HG02870 (cell line): ENCODE measurements at regions not wholly inside any gene's neighbourhood (a gene's known extent, or its start where the extent isn't known, plus 50 kb on each side); places are given as distances from the start of the nearest gene placed in this dataset.
"Not testable (repeated sequence)": the region's sequence is repeated elsewhere in the genome, so short reads cannot be mapped to it uniquely, and the experiment has no call there.

Experiments
- ATAC-seq: cut with Tn5 transposase; IDR thresholded peaks from one replicate; pipeline ENCODE4 v1.9.1; 2021; ENCODE audit warnings: mild to moderate bottlenecking, moderate library complexity; ENCODE audit not compliant: unreplicated experiment

- no peak for ATAC-seq
Observed at GRCh38 chr10:52533986-52534385, 219.9 kb downstream of the DKK1 start.

GRCh38 chr10:52539463-52539862, 225.4 kb downstream of the DKK1 start:
- no peak for ATAC-seq

GRCh38 chr10:52540479-52540984, 226.5 kb downstream of the DKK1 start:
- no peak for ATAC-seq

- no peak for ATAC-seq
Observed at GRCh38 chr10:52541006-52541473, 227.0 kb downstream of the DKK1 start.

- ATAC-seq: no peak
Observed at GRCh38 chr10:52542906-52543305, 228.8 kb downstream of the DKK1 start.

GRCh38 chr10:52551046-52551445, 221.5 kb downstream of the MBL2 start:
- no peak for ATAC-seq

GRCh38 chr10:52558090-52558489, 214.5 kb downstream of the MBL2 start:
- ATAC-seq: no peak

- no peak for ATAC-seq
Observed at GRCh38 chr10:52561322-52561721, 211.3 kb downstream of the MBL2 start.

GRCh38 chr10:52563360-52563759, 209.2 kb downstream of the MBL2 start:
- ATAC-seq: no peak

GRCh38 chr10:52566471-52567246, 205.9 kb downstream of the MBL2 start:
- no peak for ATAC-seq

- no peak for ATAC-seq
Observed at GRCh38 chr10:52567247-52567580, 205.4 kb downstream of the MBL2 start.

GRCh38 chr10:52568309-52568708, 204.3 kb downstream of the MBL2 start:
- ATAC-seq: no peak

GRCh38 chr10:52570490-52570889, 202.1 kb downstream of the MBL2 start:
- ATAC-seq: no peak

GRCh38 chr10:52571018-52571417, 201.6 kb downstream of the MBL2 start:
- no peak for ATAC-seq

GRCh38 chr10:52571516-52572182, 200.9 kb downstream of the MBL2 start:
- no peak for ATAC-seq

- no peak for ATAC-seq
Observed at GRCh38 chr10:52573347-52573746, 199.2 kb downstream of the MBL2 start.

- ATAC-seq: no peak
Observed at GRCh38 chr10:52574697-52575096, 197.9 kb downstream of the MBL2 start.

GRCh38 chr10:52577047-52577446, 195.5 kb downstream of the MBL2 start:
- no peak for ATAC-seq

GRCh38 chr10:52578871-52579405, 193.6 kb downstream of the MBL2 start:
- no peak for ATAC-seq

GRCh38 chr10:52581636-52582035, 190.9 kb downstream of the MBL2 start:
- ATAC-seq: not testable (repeated sequence)

- ATAC-seq: no peak
Observed at GRCh38 chr10:52583336-52583735, 189.2 kb downstream of the MBL2 start.

GRCh38 chr10:52586710-52587109, 185.9 kb downstream of the MBL2 start:
- ATAC-seq: no peak
